Neural cell (in vitro differentiated cells): ENCODE measurements at regions not wholly inside any gene's neighbourhood (a gene's known extent, or its start where the extent isn't known, plus 50 kb on each side); places are given as distances from the start of the nearest gene placed in this dataset.

Experiments used
- H2AFZ ChIP-seq: fragments of 200-600, 300-800 bp; sonication (generic), shearing (Covaris generic); 2 replicates; pipeline ENCODE4 v1.6.0; 2014; ENCODE audit warnings: low read depth, mild to moderate bottlenecking, antibody characterized with exemption, low read length, moderate library complexity
- H3F3A ChIP-seq: fragments of 200-600 bp; shearing (Covaris generic); 2 replicates; pipeline ENCODE4 v1.6.1; 2016; ENCODE audit warnings: mild to moderate bottlenecking, moderate library complexity, mixed read lengths, antibody characterized with exemption, low read length; ENCODE audit not compliant: insufficient read depth, poor library complexity, severe bottlenecking
- H3K27ac ChIP-seq: fragments of 200-600, 300-800 bp; sonication (generic), shearing (Covaris generic); 2 replicates; pipeline ENCODE4 v1.5.1; 2014; ENCODE audit warnings: mild to moderate bottlenecking, low read length, moderate library complexity
- H3K27me3 ChIP-seq: fragments of 300-800, 200-600 bp; sonication (generic), shearing (Covaris generic); 2 replicates; pipeline ENCODE4 v1.6.0; 2014; ENCODE audit warnings: mild to moderate bottlenecking, low read depth, low read length, moderate library complexity; ENCODE audit not compliant: insufficient read depth
- H3K36me3 ChIP-seq: fragments of 300-800, 200-600 bp; sonication (generic), shearing (Covaris generic); 2 replicates; pipeline ENCODE4 v1.5.1; 2014; ENCODE audit warnings: mild to moderate bottlenecking, antibody characterized with exemption, low read length, moderate library complexity; ENCODE audit not compliant: insufficient read depth
- H3K4me2 ChIP-seq: fragments of 300-800, 200-600 bp; sonication (generic), shearing (Covaris generic); 2 replicates; pipeline ENCODE4 v1.6.0; 2014; ENCODE audit warnings: mild to moderate bottlenecking, low read length
- H3K4me3 ChIP-seq: fragments of 300-800, 200-600 bp; sonication (generic), shearing (Covaris generic); 2 replicates; pipeline ENCODE4 v1.5.1; 2014; ENCODE audit warnings: mild to moderate bottlenecking, low read length, moderate library complexity
- H3K79me2 ChIP-seq: fragments of 200-600 bp; shearing (Covaris generic); replicated peaks from 2 replicates; pipeline ENCODE4 v1.6.0; 2014; ENCODE audit warnings: mild to moderate bottlenecking, low read length, moderate library complexity; ENCODE audit not compliant: insufficient read depth
- H3K9ac ChIP-seq: fragments of 300-800, 200-600 bp; sonication (generic), shearing (Covaris generic); 2 replicates; pipeline ENCODE4 v1.6.1; 2016; ENCODE audit warnings: mild to moderate bottlenecking, low read length, mixed read lengths
- H3K9me2 ChIP-seq: fragments of 200-600 bp; shearing (Covaris generic); 2 replicates; pipeline ENCODE4 v1.6.1; 2016; ENCODE audit warnings: mild to moderate bottlenecking, low read length, mixed read lengths; ENCODE audit not compliant: insufficient read depth
- H3K9me3 ChIP-seq: fragments of 200-600, 300-800 bp; sonication (generic), shearing (Covaris generic); 2 replicates; pipeline ENCODE4 v1.6.1; 2016; ENCODE audit warnings: mild to moderate bottlenecking, mixed run types, low read length, moderate library complexity, mixed read lengths
- H4K20me1 ChIP-seq: fragments of 200-600 bp; shearing (Covaris generic); 2 replicates; pipeline ENCODE4 v1.6.1; 2016; ENCODE audit warnings: mild to moderate bottlenecking, mixed run types; ENCODE audit not compliant: insufficient read depth
- CTCF ChIP-seq: fragments of 450-650 bp; IDR thresholded peaks from 2 replicates; pipeline ENCODE4 v1.5.1; 2014; ENCODE audit warnings: antibody characterized with exemption, mild to moderate bottlenecking, moderate library complexity; ENCODE audit not compliant: poor library complexity, severe bottlenecking
- EP300 ChIP-seq: fragments of 450-650 bp; conservative IDR thresholded peaks from 2 replicates; pipeline ENCODE4 v1.6.1; 2014; ENCODE audit warnings: antibody characterized with exemption, mild to moderate bottlenecking, moderate library complexity; ENCODE audit not compliant: poor library complexity, severe bottlenecking
- EZH2 ChIP-seq: fragments of 200-600, 300-800 bp; shearing (Covaris generic), sonication (generic); IDR thresholded peaks from 2 replicates; pipeline ENCODE4 v1.6.1; 2014; ENCODE audit warnings: antibody characterized with exemption, low read length, borderline replicate concordance, mild to moderate bottlenecking; ENCODE audit not compliant: insufficient read depth, poor library complexity, severe bottlenecking
- MXI1 ChIP-seq: fragments of 450-650 bp; conservative IDR thresholded peaks from 2 replicates; pipeline ENCODE4 v1.6.1; 2014; ENCODE audit warnings: antibody characterized with exemption, mild to moderate bottlenecking; ENCODE audit not compliant: poor library complexity, severe bottlenecking
- POLR2AphosphoS5 ChIP-seq: IDR thresholded peaks from 2 replicates; pipeline ENCODE4 v1.6.1; 2012
- RAD21 ChIP-seq: fragments of 450-650 bp; conservative IDR thresholded peaks from 2 replicates; pipeline ENCODE4 v1.6.1; 2014; ENCODE audit warnings: antibody characterized with exemption, mild to moderate bottlenecking, moderate library complexity
- SMC3 ChIP-seq: fragments of 450-650 bp; conservative IDR thresholded peaks from 2 replicates; pipeline ENCODE4 v1.6.1; 2014; ENCODE audit warnings: antibody characterized with exemption, mild to moderate bottlenecking, moderate library complexity; ENCODE audit not compliant: poor library complexity
- TAF1 ChIP-seq: IDR thresholded peaks from 2 replicates; pipeline ENCODE4 v1.6.1; 2012; ENCODE audit warnings: low read depth
- TF ChIP-seq, protein P1 (sequence below): IDR thresholded peaks from 2 replicates; pipeline ENCODE4 v1.6.1; 2012; ENCODE audit warnings: borderline replicate concordance

GRCh38 chr4:149886786-149887490, 71.3 kb upstream of the IQCM start:
- Histone ChIP-seq H4K20me1 (no peaks in the 10 kb centered on the region), H3K9ac (no peak overlapping the region), H3K27me3 (no peaks in the 10 kb centered on the region), H3K9me3 (no peaks in the 10 kb centered on the region), H3K4me3 (no peak overlapping the region), H3K27ac (no peak overlapping the region), H3K79me2 (no peaks in the 10 kb centered on the region), H3K36me3 (no peaks in the 10 kb centered on the region), H3F3A (no peaks in the 10 kb centered on the region), H3K9me2 (no peaks in the 10 kb centered on the region), H2AFZ (no peak overlapping the region), H3K4me2 (no peak overlapping the region)
- no peak for TF ChIP-seq POLR2AphosphoS5
- no peak for TF ChIP-seq EZH2
- no peak for TF ChIP-seq SMC3
- TF ChIP-seq EP300: no peak
- TF ChIP-seq MXI1: no peak
- TF ChIP-seq, protein P1, sequence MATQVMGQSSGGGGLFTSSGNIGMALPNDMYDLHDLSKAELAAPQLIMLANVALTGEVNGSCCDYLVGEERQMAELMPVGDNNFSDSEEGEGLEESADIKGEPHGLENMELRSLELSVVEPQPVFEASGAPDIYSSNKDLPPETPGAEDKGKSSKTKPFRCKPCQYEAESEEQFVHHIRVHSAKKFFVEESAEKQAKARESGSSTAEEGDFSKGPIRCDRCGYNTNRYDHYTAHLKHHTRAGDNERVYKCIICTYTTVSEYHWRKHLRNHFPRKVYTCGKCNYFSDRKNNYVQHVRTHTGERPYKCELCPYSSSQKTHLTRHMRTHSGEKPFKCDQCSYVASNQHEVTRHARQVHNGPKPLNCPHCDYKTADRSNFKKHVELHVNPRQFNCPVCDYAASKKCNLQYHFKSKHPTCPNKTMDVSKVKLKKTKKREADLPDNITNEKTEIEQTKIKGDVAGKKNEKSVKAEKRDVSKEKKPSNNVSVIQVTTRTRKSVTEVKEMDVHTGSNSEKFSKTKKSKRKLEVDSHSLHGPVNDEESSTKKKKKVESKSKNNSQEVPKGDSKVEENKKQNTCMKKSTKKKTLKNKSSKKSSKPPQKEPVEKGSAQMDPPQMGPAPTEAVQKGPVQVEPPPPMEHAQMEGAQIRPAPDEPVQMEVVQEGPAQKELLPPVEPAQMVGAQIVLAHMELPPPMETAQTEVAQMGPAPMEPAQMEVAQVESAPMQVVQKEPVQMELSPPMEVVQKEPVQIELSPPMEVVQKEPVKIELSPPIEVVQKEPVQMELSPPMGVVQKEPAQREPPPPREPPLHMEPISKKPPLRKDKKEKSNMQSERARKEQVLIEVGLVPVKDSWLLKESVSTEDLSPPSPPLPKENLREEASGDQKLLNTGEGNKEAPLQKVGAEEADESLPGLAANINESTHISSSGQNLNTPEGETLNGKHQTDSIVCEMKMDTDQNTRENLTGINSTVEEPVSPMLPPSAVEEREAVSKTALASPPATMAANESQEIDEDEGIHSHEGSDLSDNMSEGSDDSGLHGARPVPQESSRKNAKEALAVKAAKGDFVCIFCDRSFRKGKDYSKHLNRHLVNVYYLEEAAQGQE: no peak
- TF ChIP-seq CTCF: no peak
- no peak for TF ChIP-seq TAF1
- no peak for TF ChIP-seq RAD21

GRCh38 chr4:149889991-149890390, 74.3 kb upstream of the IQCM start:
- Histone ChIP-seq H3K9me2 (no peaks in the 10 kb centered on the region), H3F3A (no peaks in the 10 kb centered on the region), H3K27ac (no peak overlapping the region), H3K27me3 (no peaks in the 10 kb centered on the region), H4K20me1 (no peaks in the 10 kb centered on the region), H3K9me3 (no peaks in the 10 kb centered on the region), H3K4me2 (no peak overlapping the region), H3K9ac (no peak overlapping the region), H2AFZ (no peak overlapping the region), H3K79me2 (no peaks in the 10 kb centered on the region), H3K36me3 (no peaks in the 10 kb centered on the region), H3K4me3 (no peak overlapping the region)
- TF ChIP-seq RAD21 (no peak), EP300 (no peak), MXI1 (no peak), EZH2 (no peak), TAF1 (no peak)
